ENCODE measurements at regions not wholly inside any gene's neighbourhood (a gene's known extent, or its start where the extent isn't known, plus 50 kb on each side); places are given as distances from the start of the nearest gene placed in this dataset.

GRCh38 chr10:25811052-25811685, 122.9 kb upstream of the MYO3A start:
- peak; percentile 30 for DNase-seq (ENCODE audit: low read depth)
- H3K4me3 ChIP-seq (ENCODE audit: low read depth, low read length), result no peak overlapping the region
- TF ChIP-seq, protein P1, sequence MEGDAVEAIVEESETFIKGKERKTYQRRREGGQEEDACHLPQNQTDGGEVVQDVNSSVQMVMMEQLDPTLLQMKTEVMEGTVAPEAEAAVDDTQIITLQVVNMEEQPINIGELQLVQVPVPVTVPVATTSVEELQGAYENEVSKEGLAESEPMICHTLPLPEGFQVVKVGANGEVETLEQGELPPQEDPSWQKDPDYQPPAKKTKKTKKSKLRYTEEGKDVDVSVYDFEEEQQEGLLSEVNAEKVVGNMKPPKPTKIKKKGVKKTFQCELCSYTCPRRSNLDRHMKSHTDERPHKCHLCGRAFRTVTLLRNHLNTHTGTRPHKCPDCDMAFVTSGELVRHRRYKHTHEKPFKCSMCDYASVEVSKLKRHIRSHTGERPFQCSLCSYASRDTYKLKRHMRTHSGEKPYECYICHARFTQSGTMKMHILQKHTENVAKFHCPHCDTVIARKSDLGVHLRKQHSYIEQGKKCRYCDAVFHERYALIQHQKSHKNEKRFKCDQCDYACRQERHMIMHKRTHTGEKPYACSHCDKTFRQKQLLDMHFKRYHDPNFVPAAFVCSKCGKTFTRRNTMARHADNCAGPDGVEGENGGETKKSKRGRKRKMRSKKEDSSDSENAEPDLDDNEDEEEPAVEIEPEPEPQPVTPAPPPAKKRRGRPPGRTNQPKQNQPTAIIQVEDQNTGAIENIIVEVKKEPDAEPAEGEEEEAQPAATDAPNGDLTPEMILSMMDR (IDR thresholded peaks at IDR 0.05; ENCODE audit: insufficient read depth, low read depth, low read length, missing control alignments), result no peak

DNA sequence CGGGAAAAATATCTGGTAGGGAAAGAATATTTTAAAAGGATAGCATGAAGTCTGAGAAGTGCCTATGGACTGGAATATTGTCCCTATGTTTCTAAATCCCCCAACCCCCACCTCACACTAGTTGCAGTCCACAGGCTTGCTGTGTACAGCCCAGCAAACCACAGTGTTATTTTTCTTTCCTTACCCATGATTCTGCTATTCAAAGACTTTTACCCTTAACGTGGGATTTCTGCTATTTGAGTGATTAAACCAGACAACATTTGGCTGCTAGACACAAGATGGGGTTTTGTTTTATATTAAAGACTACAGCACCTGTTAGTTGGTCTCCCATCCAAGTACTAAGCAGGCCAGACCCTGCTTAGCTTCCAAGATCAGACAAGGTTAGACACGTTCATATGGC, 120.5 kb upstream of the MYO3A start:
- DNase-seq (ENCODE audit: low read depth), result no peak
- no peak overlapping the region for H3K4me3 ChIP-seq (ENCODE audit: low read depth, low read length)
- TF ChIP-seq, protein P1 (IDR thresholded peaks at IDR 0.05; ENCODE audit: insufficient read depth, low read depth, low read length, missing control alignments), result no peak

GRCh38 chr10:25815236-25815635, 118.8 kb upstream of the MYO3A start:
- H3K4me3 ChIP-seq (ENCODE audit: low read depth, low read length), result no peak overlapping the region
- DNase-seq (ENCODE audit: low read depth), result no peak
- TF ChIP-seq, protein P1 (IDR thresholded peaks at IDR 0.05; ENCODE audit: insufficient read depth, low read depth, low read length, missing control alignments), result no peak

DNA sequence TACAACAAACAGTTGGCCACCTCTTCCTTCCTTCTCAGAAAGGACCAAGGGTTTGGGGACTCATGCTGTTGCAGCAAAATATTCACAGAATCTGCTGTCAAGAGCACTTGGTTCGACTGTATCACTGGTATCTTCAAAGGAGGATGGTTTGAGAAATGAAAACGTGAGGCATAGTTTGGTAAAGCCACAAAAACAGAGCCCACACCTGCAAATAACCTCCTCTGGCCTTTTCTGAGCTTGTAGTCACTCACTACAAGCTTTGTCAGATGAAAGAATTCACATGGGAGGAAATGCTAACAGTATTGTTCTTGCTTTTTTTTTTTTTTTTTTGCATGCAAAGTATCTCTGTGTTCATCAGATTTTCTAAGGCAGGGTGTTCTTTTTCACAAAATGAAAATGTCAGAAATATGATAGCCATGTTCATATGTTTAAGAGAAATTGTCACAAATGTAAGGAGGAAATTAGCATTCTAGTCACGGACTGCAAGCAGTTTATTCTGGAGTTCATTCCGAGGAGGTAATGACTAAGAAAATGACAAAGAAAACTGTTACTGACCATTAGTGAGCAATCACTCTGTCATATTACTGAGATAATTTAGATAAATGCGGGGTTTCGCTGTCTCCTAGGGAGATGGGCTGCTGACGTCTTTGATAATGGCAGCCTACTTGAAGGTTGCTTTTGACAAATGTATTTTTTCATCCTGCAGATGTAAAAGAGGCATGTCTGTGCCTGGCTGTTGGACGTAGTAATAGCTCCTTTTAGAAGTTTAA, 117.8 kb upstream of the MYO3A start:
- DNase-seq (ENCODE audit: low read depth), result no peak
- TF ChIP-seq, protein P1 (IDR thresholded peaks at IDR 0.05; ENCODE audit: insufficient read depth, low read depth, low read length, missing control alignments), result no peak
- no peak overlapping the region for H3K4me3 ChIP-seq (ENCODE audit: low read depth, low read length)

- no peak overlapping the region for H3K4me3 ChIP-seq (ENCODE audit: low read depth, low read length)
- no peak for DNase-seq (ENCODE audit: low read depth)
- TF ChIP-seq, protein P1 (IDR thresholded peaks at IDR 0.05; ENCODE audit: insufficient read depth, low read depth, low read length, missing control alignments), result no peak
These were observed 116.8 kb upstream of the MYO3A start for GRCh38 chr10:25817200-25817599.

GRCh38 chr10:25818751-25819150, 115.3 kb upstream of the MYO3A start:
- H3K4me3 ChIP-seq (ENCODE audit: low read depth, low read length), result no peak overlapping the region
- TF ChIP-seq, protein P1 (IDR thresholded peaks at IDR 0.05; ENCODE audit: insufficient read depth, low read depth, low read length, missing control alignments), result no peak
- DNase-seq (ENCODE audit: low read depth), result no peak

Data from GM12865 (cell line).